Endothelial cell of hepatic sinusoid (primary cell): ENCODE measurements at regions not wholly inside any gene's neighbourhood (a gene's known extent, or its start where the extent isn't known, plus 50 kb on each side); places are given as distances from the start of the nearest gene placed in this dataset.
"Not testable (repeated sequence)": the region's sequence is repeated elsewhere in the genome, so short reads cannot be mapped to it uniquely, and the experiment has no call there.

ENCODE experiments used
- in situ Hi-C: cut with HindIII; loops from 2 replicates; pipeline ENCODE4 v1.10.0; 2017; ENCODE audit warnings: low sequenced_read_pairs

DNA sequence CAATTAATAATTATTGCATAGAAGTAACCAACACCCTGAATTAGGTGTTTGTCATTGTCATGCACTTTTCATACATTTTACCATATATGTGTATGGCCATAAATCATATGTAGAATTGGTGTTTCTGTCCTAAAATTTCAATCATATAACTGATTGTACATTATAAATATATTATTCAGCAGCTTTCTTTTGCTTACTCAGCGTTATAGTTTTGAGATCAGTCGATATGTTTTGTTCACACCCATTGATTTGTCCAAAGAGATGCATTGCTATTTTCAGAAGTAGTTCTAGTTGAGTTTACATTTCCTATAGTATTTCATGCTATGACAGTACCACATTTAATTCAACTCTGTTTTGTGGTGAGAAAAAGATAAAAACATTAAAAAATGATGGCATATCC, 50.5 kb upstream of the PARP4 start:
- in situ Hi-C loops: no loop called here

DNA sequence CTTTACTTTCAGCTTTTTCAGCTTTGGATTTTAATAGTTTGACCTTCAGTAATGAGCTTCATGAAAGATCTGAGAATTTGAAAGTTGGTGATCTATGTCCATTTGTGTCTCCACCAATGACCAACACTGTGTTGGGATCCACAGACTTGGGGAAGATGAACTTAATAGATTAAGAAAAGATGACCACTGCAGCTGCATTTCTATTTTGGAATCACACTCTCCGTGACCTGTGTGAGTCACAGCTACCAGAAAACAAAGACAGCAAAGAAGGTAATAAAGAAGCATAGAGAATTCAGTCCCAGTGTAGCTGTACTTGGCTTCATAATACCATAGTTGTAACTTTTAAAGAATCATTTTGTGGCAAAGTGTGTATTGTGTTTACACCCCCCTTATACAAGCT, 51.4 kb upstream of the PARP4 start:
- in situ Hi-C loops: not testable (repeated sequence)

GRCh38 chr13:24564881-24565280, 52.3 kb upstream of the PARP4 start:
- in situ Hi-C loops: loop anchor here (5.0 kb wide), 2 partner anchors 43 to 103 kb away; no protein-coding TSS in a partner anchor

DNA sequence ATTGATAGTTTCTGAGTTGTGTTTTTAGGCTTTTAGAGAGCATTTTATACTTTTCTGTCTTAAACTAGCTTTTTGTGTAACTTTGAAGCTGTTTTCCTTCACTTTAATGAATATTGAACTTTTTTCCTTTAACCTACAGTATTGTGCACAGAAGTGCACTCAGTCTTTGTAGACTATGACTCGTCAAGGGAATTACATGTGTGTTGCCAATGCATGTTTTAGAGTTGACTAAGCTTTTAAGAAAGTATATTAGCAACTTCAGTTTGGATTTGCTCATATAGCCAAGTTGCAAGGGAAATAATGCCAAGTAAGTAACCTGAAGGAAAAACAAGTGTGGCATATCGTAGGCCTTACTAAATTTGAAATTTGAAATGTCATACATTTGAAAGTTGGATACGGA, 55.0 kb upstream of the PARP4 start:
- in situ Hi-C loops: loop anchor here (5.0 kb wide), 2 partner anchors 45 to 105 kb away; no protein-coding TSS in a partner anchor

GRCh38 chr13:24574847-24575246, 62.3 kb upstream of the PARP4 start:
- in situ Hi-C loops: no loop called here

- in situ Hi-C loops: not testable (repeated sequence)
These were observed 67.7 kb upstream of the PARP4 start for GRCh38 chr13:24580315-24580714.

DNA sequence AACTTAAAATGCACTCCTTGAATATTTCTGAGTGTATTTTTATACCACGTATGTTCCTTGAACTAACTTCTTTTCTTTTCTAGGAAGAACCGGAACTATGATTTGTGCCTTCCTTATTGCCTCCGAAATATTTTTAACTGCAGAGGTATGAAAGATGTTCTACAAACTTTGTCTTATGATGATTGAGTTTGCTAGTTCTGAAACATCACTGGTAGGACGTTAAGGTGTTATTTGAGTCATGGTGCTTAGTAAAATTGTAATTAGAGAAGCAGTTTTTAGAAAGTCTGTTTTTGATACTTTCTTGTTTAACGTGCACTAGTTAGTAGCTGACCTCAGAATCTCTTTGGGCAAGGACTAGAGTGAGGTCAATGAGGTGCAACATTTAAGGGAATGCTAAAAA, 69.0 kb upstream of the PARP4 start:
- in situ Hi-C loops: not testable (repeated sequence)

GRCh38 chr13:24591697-24592096, 79.1 kb upstream of the PARP4 start:
- in situ Hi-C loops: not testable (repeated sequence)

DNA sequence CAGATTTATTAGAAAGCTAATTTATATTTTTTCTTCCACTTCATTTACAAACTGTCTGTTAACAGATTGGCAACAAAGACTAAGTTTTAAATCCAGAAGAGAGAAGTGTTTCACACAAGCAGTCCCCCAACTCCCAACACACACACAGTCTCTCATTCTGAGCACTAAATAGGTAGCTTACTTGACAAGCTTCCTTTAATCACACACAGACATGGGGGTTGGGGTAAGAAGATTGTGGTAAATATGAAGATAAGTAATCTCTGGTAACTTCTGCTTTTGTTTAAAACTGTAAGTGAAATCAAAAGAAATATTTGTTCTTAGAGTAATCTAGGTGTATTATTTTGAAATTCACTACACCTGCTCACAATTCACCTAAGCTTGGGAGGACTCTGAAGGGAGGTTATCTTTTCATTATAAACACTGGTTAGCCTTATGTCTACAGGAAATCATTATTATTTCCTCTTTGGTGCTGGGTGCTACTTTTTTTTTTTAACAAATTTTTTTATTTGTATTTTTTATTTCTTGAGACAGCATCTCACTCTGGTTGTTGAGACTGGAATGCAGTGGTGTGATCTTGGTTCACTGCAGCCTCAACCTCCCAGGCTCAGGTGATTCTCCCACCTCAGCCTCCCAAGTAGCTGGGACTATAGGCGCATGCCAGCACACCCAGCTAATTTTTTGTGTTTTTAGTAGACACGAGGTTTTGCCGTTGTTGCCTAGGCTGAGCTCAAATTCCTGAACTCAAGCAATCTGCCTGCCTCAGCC, 82.1 kb upstream of the ATP12A start:
- in situ Hi-C loops: not testable (repeated sequence)

DNA sequence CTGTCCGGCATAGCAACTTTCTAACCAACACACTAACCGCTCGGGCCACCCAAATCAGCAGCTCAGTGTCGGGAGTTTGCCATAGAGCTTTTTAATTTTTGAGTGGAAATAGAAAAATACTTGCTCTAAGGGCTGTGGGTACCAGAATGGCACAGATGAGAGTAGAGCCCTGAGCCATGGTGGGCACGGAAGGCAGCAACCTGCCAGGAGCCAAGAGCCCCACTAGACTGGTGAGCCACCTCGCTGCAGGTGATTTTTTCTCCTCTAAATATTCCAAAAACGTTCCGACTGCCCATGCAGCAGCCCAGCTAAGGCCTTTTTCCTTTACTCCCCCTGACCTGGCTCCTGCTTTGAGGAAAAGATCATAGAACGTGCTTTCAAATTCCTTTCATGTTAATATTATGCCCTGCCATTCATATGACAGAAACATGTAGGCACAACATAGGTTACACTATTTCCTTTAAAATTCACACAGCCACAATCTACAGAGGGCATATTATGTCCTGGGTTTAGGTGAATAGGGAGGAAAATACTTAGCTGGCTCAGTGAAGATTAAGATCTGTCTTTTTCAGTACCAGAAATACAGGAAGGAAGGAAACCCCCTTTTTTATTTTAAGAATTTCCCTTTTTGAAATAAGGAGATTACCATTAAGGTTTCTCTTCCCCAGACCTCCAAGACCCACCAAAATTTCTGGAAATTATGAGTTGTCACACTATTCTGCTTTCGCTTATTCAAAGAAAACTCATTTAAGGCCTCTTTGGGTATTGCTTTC, 81.0 kb upstream of the ATP12A start:
- in situ Hi-C loops: not testable (repeated sequence)

- in situ Hi-C loops: no loop called here
These were observed 74.3 kb upstream of the ATP12A start for GRCh38 chr13:24605923-24606372.

GRCh38 chr13:24606486-24607170, 73.6 kb upstream of the ATP12A start:
- in situ Hi-C loops: no loop called here

GRCh38 chr13:24610956-24611355, 69.3 kb upstream of the ATP12A start:
- in situ Hi-C loops: loop anchor here (5.0 kb wide), 1 partner anchor 51 kb away; no protein-coding TSS in a partner anchor

DNA sequence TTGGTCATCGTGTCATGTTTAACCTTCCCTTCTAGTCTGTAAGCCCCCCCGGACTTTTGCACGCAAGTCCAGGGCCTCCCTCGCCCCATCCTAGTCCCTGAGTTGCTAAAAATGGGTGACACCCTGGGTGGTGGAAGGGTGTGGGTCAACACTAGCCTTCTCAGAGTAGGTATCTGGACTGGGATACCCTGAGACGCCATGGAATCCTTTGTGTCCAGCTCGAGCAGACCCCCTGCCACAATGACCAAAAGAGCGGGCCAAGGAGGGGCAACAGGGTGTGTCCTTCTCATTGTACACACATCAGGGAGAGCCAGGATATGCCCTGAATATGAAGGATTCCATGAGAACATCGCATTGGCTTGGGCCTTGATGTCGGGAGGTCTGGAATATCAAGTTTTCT, 67.5 kb upstream of the ATP12A start:
- in situ Hi-C loops: loop anchor here (5.0 kb wide), 1 partner anchor 50 kb away; no protein-coding TSS in a partner anchor

GRCh38 chr13:24613128-24613527, 67.1 kb upstream of the ATP12A start:
- in situ Hi-C loops: loop anchor here (5.0 kb wide), 1 partner anchor 49 kb away; no protein-coding TSS in a partner anchor

- in situ Hi-C loops: loop anchor here (5.0 kb wide), 1 partner anchor 49 kb away; no protein-coding TSS in a partner anchor
These were observed 66.5 kb upstream of the ATP12A start for GRCh38 chr13:24613755-24614154.

DNA sequence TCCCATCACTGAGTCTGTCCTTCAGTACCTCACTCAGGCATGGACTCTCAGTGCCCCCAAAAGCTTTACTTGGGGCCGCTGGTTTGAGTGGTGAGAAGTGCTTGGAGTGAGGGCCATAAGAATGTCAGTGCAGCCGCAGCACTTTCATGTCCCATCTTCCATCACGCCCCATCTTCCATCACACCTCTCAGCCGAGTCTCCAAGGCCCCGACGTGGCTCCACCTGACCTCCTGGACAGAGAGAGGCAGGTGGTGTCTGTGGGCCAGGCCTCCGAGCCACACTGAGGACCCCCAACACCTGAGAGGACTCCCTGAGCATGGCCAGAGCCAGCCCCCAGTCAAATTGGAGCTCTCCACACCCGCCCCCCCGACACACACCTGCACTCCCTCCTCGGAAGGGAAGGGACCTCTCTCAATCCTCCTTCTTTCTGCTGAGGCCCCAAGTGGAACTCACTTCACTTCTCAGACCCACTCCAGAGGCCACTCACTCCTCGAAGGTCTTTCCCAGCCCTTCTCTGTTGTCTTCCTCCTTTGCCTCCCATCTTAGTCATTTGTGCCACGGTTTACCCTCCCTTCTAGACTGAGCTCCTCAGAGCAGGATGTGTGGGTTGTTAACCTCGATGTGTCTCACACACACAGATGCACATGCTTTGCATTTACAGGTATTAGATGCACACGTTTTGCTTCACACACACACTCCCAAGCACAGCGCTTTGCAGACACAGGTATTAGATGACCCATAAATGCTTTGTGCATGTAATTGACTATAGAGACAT, 65.7 kb upstream of the ATP12A start:
- in situ Hi-C loops: loop anchor here (5.0 kb wide), 1 partner anchor 48 kb away; no protein-coding TSS in a partner anchor

GRCh38 chr13:24615114-24615513, 65.1 kb upstream of the ATP12A start:
- in situ Hi-C loops: no loop called here

DNA sequence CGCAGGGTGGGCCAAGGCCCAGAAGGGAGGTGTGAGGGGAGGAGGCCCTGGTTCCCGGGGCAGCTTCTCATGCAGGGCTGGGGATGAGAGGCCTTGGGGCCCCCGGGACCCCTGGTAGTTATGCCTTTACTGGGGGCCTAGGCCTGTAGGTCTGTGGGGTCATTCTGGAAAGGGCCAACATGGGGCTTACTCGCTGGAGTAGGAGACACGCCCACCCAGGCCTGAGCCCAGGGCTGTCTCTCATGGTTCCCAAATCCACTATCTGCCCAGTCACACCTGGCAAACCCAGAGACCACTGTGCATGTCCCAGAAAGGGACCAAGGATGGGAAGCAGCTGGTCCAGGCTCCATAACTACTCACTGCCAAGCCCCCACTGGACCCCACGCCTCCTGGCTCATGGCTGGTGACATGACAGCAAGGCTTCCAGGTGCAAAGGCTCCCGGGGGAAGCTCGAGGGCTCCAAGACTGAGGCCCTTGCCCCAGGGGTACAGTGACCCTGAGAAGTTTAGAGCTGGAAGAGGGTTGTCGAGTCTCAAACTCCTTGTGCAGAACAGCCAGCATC, 64.2 kb upstream of the ATP12A start:
- in situ Hi-C loops: no loop called here

GRCh38 chr13:24616514-24616913, 63.7 kb upstream of the ATP12A start:
- in situ Hi-C loops: no loop called here
